ENCODE measurements at regions not wholly inside any gene's neighbourhood (a gene's known extent, or its start where the extent isn't known, plus 50 kb on each side); places are given as distances from the start of the nearest gene placed in this dataset.

- TF ChIP-seq, protein P1, sequence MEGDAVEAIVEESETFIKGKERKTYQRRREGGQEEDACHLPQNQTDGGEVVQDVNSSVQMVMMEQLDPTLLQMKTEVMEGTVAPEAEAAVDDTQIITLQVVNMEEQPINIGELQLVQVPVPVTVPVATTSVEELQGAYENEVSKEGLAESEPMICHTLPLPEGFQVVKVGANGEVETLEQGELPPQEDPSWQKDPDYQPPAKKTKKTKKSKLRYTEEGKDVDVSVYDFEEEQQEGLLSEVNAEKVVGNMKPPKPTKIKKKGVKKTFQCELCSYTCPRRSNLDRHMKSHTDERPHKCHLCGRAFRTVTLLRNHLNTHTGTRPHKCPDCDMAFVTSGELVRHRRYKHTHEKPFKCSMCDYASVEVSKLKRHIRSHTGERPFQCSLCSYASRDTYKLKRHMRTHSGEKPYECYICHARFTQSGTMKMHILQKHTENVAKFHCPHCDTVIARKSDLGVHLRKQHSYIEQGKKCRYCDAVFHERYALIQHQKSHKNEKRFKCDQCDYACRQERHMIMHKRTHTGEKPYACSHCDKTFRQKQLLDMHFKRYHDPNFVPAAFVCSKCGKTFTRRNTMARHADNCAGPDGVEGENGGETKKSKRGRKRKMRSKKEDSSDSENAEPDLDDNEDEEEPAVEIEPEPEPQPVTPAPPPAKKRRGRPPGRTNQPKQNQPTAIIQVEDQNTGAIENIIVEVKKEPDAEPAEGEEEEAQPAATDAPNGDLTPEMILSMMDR (conservative IDR thresholded peaks at IDR 0.05): no peak
- no peak for TF ChIP-seq EZH2 (IDR thresholded peaks at IDR 0.05; ENCODE audit: low read depth)
These were observed 125.9 kb upstream of the FZD8 start for GRCh38 chr10:35768011-35768410.
